Heart right ventricle (tissue), 16 donors: ENCODE measurements at regions not wholly inside any gene's neighbourhood (a gene's known extent, or its start where the extent isn't known, plus 50 kb on each side); places are given as distances from the start of the nearest gene placed in this dataset.

Source experiments
- ATAC-seq, 8 donors: fragments of 200-7000 bp; cut with Tn5 transposase; one replicate each; pipeline ENCODE4 v1.9.1; 2020; ENCODE audit warnings: mild to moderate bottlenecking in 8 of 8, moderate library complexity in 8 of 8, moderate number of reproducible peaks in 1 of 8
- DNase-seq, 2 donors: peaks; one replicate each; pipeline ENCODE4 v3.0.0-alpha.2; 2020
- H3K27ac ChIP-seq, 10 donors: fragments of 200-600 bp; sonication (generic) in 2 of 10; one replicate each; pipeline versions ENCODE4 v1.5.0 to v1.8.0; 2020 to 2022; ENCODE audit warnings: mild to moderate bottlenecking in 3 of 10
- H3K27me3 ChIP-seq, 7 donors: fragments of 200-600 bp; one replicate each; pipeline ENCODE4 v1.8.0; 2021 to 2022; ENCODE audit warnings: mild to moderate bottlenecking in 2 of 7
- H3K36me3 ChIP-seq, 9 donors: fragments of 200-600 bp; sonication (generic) in 1 of 9; one replicate each; pipeline versions ENCODE4 v1.5.0 to v1.8.0; 2020 to 2022; ENCODE audit warnings: mild to moderate bottlenecking in 2 of 9
- H3K4me1 ChIP-seq, 9 donors: fragments of 200-600 bp; sonication (generic) in 1 of 9; one replicate each; pipeline versions ENCODE4 v1.5.0 to v1.8.0; 2020 to 2022; ENCODE audit warnings: mild to moderate bottlenecking in 4 of 9
- H3K4me3 ChIP-seq, 10 donors: fragments of 200-600 bp; sonication (generic) in 2 of 10; one replicate each; pipeline versions ENCODE4 v1.5.0 to v1.8.0; 2020 to 2022; ENCODE audit warnings: mild to moderate bottlenecking in 7 of 10, moderate library complexity in 2 of 10
- H3K9me3 ChIP-seq, 11 donors: fragments of 200-600 bp in 10 of 11; sonication (generic) in 2 of 11; one replicate each; pipeline versions ENCODE4 v1.5.0 to v1.8.0; 2013 to 2022; ENCODE audit warnings: mild to moderate bottlenecking in 2 of 11, control low read depth in 1 of 11, moderate library complexity in 1 of 11
- WGBS, 2 donors: extraction: QIAGEN DNeasy Blood & Tissue Kit; methylation state at CpG; one replicate each; pipeline ENCODE4 v1.1.7; 2013; ENCODE audit warnings: inconsistent platforms in 1 of 2; 5-methylcytosine and 5-hydroxymethylcytosine counted together
- intact Hi-C, 10 donors: fragments of 100-400 bp; cut with DNase I; formaldehyde crosslinking; loops; one replicate each; pipeline versions ENCODE4 v1.11.1 to v1.14.2; 2022
- TF ChIP-seq, protein P1 (sequence below), 9 donors: fragments of 200-600 bp; sonication (generic) in 2 of 9; IDR thresholded peaks; one replicate each; pipeline versions ENCODE4 v1.5.0 to v1.8.0; 2021 to 2022; ENCODE audit warnings: antibody characterized with exemption in 9 of 9, mild to moderate bottlenecking in 5 of 9, moderate library complexity in 1 of 9
- donor health status: Arrhythmogenic right ventricular cardiomyopathy.
- donor health status: ischemic (EF 13 %, LVEDD 7.1; RV severe dilation, severe dysfunction).
- donor health status: healthy with polysubstance abuse.
- donor health status: DM: no; HTN: yes; CAD: no.
- donor health status: DM: no; HTN: no; CAD: no.
- donor health status: ischemic (EF 25% LVEDD 6.9; RV normal size, moderate dysfunction).
- donor health status: ischemic (EF 25% LVEDD 5.7; RV mildly dilated, moderate dysfunction).
- donor health status: healthy.
- donor health status: DM: yes; HTN: yes; CAD: no.
- donor health status: Ischemic cardiomyopathy.
- donor health status: ischemic (EF 35%, LVEDD 5.7; RV mildly dilated, moderate dysfunction).
- donor health status: nonischemic (EF 11% LVEDD 7.7; RV severe dilation, severe dysfunction).
- donor health status: DM: yes; HTN: yes; CAD: no.
- donor health status: PGD.
- donor health status: ischemic (EF 29% LVEDD 5.4; RV normal size, mild dysfunction).
- donor health status: nonischemic (EF 23%, LVEDD 6.1; RV moderate dilation, normal function).

DNA sequence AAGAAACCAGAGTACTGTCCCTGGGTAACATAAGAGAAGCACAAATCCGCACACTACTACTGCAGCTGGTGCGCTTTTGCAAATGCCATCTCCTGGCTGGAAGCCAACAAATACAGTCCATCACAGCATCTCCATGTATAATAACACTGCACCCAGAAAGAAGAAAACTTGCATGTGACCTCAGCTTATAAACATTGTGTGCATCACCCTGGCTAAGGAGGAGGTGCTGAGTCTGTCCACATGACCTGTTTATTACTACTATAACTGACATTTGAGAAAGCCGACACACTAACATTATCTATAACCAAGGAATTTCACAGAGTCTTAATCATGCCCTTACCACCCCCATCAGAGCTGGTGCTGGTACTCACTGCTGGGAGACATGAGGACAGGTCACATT lies 516.8 kb downstream of the CFAP47 start:
- Histone ChIP-seq H3K27me3 (no peaks in the 10 kb centered on the region), H3K9me3 (no peaks in the 10 kb centered on the region), H3K4me3 (no peak overlapping the region), H3K27ac (no peak overlapping the region), H3K36me3 (no peaks in the 10 kb centered on the region), H3K4me1 (no peaks in the 10 kb centered on the region)
- DNase-seq (no peak), ATAC-seq (no peak)
- TF ChIP-seq, protein P1, sequence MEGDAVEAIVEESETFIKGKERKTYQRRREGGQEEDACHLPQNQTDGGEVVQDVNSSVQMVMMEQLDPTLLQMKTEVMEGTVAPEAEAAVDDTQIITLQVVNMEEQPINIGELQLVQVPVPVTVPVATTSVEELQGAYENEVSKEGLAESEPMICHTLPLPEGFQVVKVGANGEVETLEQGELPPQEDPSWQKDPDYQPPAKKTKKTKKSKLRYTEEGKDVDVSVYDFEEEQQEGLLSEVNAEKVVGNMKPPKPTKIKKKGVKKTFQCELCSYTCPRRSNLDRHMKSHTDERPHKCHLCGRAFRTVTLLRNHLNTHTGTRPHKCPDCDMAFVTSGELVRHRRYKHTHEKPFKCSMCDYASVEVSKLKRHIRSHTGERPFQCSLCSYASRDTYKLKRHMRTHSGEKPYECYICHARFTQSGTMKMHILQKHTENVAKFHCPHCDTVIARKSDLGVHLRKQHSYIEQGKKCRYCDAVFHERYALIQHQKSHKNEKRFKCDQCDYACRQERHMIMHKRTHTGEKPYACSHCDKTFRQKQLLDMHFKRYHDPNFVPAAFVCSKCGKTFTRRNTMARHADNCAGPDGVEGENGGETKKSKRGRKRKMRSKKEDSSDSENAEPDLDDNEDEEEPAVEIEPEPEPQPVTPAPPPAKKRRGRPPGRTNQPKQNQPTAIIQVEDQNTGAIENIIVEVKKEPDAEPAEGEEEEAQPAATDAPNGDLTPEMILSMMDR (IDR thresholded peaks at IDR 0.05), result no peak
- intact Hi-C loops, result no loop called here
- 69 to 73% methylated on average over 3 of the region's 3 CpGs for WGBS, 2 donors

DNA sequence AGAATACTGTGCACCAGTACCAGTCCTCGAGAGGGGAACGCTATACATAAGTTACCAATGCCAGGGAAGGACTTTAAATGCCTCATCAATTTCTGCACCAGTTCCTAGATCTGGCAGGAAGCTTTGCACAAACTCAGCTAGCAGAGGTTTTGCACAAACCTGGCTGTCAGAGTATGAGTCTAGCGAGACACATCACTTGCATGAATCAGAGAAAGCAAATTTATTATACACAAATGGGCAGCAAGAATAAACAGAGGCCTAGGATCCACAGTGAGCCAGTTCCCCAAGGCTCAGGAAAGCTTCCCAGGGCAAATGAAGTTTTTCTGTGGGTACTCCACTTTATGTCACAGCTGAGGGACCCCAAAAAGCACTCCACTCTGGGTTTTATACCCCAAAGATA lies 523.5 kb downstream of the CFAP47 start:
- no peak for ATAC-seq
- Histone ChIP-seq H3K9me3 (no peaks in the 10 kb centered on the region), H3K4me3 (no peak overlapping the region), H3K27me3 (no peaks in the 10 kb centered on the region), H3K27ac (no peak overlapping the region), H3K36me3 (no peaks in the 10 kb centered on the region), H3K4me1 (no peaks in the 10 kb centered on the region)
- intact Hi-C loops, result no loop called here
- TF ChIP-seq, protein P1 (IDR thresholded peaks at IDR 0.05), result no peak
- no peak for DNase-seq
- WGBS, 2 donors, result 87% methylated on average over 3 of the region's 3 CpGs

DNA sequence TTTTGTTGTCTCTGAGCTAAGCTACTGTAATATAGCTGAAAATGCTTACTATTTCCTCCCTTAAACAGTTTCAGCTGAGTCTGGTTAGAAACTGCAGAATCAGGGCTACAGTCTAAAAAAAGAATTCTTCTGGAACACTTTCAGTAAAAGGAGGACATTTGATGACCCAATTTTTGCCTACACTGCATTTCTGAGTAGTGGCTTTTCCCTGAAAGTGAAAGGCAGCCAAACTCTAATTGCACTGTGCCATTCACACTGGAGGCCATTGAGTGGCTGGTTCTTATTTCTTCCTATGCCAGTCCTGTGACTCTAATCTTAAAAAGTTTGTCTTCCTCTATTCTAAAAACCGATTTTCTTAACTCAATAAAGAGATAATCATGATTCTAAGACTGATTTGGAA lies 526.0 kb downstream of the CFAP47 start:
- Histone ChIP-seq H3K4me1 (no peaks in the 10 kb centered on the region), H3K36me3 (no peaks in the 10 kb centered on the region), H3K27ac (no peak overlapping the region), H3K9me3 (peaks cover 0 to 11% (median 0%) of the 10 kb centered on the region in 11 donors), H3K4me3 (no peak overlapping the region), H3K27me3 (no peaks in the 10 kb centered on the region)
- no peak for ATAC-seq
- intact Hi-C loops, result no loop called here
- WGBS, 2 donors, result 31 to 42% methylated on average over 1 of the region's 1 CpG
- no peak for DNase-seq
- TF ChIP-seq, protein P1 (IDR thresholded peaks at IDR 0.05), result no peak

DNA sequence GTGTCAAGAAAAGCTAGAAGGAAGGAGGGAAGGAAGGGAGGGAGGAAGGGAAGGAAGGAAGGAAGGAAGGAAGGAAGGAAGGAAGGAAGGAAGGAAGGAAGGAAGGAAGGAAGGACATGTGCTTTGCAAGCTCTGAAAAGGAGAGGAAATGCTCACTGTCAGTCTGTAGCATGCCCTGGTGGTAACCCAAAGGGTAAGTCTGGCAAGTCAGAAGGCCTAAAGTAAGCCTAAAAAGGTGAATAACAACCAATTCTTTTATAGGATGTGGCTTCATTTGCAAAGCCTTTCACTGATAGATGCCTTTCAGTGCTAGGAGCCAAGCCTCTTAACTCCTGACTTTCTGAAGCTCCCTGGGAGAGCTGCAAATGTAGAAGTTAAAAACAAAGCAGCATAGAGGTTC lies 542.6 kb downstream of the CFAP47 start:
- ATAC-seq (no peak), DNase-seq (no peak)
- Histone ChIP-seq H3K4me1 (no peaks in the 10 kb centered on the region), H3K27ac (no peak overlapping the region), H3K27me3 (no peaks in the 10 kb centered on the region), H3K9me3 (no peaks in the 10 kb centered on the region), H3K4me3 (no peak overlapping the region), H3K36me3 (no peaks in the 10 kb centered on the region)
- TF ChIP-seq, protein P1 (IDR thresholded peaks at IDR 0.05), result no peak
- intact Hi-C loops, result no loop called here
